GM03348 (cell line): ENCODE measurements at regions not wholly inside any gene's neighbourhood (a gene's known extent, or its start where the extent isn't known, plus 50 kb on each side); places are given as distances from the start of the nearest gene placed in this dataset.

ENCODE experiments used
- DNase-seq: peaks from one replicate; pipeline ENCODE4 v3.0.0; 2012; ENCODE audit warnings: low spot score

DNA sequence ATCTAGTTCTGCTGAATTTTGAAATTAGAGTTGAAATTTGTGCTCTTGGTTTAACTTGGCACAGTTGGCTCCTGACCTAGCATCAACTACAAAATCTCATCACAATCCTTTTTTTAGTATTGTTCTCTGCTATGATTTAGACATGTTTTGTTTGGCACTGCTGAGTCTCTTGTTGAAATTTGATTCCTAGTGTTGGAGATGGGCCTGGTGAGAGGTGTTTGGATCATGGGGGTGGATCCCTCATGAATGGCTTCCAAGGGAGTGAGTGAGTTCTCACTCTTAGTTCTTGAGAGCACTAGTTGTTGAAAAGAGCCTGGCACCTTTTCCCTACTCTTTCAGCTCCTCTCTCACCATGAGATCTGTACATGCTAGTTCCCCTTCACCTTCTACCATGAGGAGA, 605.6 kb upstream of the SLC39A10 start:
- no peak for DNase-seq

DNA sequence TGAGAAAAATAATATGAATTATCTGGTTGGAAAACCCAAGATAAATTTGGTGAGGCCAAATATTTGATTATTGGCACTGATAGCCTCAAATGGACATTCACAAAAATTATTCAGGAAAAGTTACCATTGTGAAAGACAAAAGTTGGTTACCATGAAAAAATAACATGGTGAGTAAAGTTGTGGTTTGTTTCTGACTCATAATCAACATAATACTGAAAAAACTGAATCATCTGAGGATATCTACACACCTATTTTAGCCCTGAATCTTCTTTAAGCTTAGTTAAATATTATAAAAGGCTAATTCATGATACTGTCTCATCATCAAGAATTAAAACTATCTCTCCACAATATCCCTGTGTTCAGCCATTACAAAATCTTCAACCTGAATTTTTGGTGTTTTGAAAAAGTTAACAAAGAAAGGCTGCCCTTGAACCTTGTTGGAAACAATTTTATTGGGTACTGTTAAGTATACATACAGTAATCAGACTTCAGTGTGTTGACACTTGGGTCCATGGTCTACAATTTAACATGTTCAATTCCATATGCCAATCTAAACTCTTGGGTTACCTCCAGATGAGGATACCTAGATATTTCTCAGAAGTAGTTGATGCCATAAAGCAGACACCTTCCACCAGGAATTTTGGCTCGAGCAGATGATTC, 607.5 kb upstream of the SLC39A10 start:
- DNase-seq = no peak

DNA sequence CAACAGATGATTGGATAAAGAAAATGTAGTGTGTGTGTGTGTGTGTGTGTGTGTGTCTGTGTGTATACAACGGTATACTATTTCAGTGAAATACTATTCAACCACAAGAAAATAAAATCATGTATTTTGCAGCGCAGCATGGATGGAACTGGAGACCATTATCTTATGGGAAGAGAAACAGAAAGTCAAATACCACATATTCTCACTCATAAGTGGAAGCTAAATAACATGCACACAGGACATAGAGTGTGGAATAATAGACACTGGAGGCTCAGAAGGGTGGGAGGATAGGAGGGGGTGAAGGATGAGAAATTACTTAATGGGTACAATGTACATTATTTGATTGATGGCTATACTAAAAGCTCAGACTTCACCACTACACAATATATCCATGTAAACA, 609.1 kb upstream of the SLC39A10 start:
- DNase-seq = no peak

DNA sequence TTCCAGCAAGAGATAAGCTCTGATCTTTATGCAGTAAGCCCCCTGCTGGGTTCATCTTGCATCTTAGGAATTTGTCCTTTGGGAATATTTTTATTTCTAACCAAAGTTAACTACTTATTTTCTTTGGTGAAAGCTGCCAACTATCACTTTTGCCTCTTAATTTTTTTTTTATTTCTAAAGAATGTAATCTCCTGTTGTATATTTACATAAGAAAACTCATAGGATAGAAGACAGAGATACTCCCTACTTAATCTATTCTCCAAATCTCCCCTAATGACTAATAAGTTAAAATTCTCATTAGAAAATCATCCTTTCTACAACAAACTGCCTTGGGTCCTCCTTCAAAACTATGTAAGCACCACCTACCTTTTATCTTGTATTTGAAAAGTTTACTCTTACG, 612.2 kb upstream of the SLC39A10 start:
- no peak for DNase-seq

DNA sequence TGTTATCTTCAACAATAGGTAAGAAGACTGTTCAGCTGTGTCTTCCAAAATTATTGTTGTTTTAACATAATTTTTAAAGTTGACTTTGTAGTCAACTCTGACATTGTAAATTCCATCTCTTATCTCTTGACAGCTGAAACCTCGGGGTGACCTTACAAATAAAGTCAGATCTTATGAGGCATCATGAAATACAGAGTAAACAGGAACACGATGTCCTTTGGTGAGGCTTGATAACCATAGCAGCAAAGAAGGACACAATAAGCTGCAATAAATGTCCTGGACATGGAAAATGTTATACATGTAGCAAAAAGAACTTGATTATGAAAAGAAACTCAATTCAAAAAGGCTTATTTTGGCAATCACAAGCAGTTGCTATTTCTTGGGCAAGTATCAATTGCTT, 618.9 kb upstream of the SLC39A10 start:
- no peak for DNase-seq

DNA sequence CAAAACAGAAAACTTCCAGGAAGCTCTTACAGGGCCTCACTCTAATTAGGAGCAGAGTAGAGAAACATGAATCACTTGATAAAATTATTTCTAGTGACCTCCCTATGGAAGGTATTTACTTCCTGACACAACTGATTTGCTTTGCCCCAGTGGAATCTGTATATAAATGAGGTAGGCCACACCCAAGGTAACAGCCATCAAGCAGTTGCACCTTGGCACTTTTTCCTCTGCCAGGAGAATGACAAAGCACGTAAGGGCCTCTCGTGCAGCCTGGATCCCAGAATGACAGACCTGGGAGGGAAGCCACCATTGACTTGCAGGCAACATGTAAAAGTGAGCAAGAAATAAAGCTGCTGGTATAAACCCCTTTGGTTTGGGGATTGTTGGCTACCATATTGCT, 620.0 kb upstream of the SLC39A10 start:
- DNase-seq = no peak

DNA sequence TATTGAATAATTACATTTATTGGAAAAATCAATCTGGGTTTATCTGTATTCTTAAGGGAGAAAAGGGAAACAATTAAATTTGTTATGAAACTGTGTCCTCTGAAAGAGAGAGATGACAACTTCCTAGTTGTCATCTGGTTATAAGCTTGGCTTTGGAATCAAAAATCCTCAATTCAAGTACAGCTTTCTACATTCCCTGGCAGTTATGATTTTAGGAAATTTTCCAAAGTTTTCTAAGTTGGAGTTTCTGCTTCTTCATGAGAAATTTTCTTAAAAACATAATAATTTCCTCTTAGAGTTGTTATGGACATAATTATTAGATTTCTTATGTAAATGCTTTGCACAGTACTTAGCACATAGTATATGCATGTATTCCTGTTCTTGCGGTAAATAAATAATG, 625.6 kb upstream of the SLC39A10 start:
- DNase-seq = no peak

DNA sequence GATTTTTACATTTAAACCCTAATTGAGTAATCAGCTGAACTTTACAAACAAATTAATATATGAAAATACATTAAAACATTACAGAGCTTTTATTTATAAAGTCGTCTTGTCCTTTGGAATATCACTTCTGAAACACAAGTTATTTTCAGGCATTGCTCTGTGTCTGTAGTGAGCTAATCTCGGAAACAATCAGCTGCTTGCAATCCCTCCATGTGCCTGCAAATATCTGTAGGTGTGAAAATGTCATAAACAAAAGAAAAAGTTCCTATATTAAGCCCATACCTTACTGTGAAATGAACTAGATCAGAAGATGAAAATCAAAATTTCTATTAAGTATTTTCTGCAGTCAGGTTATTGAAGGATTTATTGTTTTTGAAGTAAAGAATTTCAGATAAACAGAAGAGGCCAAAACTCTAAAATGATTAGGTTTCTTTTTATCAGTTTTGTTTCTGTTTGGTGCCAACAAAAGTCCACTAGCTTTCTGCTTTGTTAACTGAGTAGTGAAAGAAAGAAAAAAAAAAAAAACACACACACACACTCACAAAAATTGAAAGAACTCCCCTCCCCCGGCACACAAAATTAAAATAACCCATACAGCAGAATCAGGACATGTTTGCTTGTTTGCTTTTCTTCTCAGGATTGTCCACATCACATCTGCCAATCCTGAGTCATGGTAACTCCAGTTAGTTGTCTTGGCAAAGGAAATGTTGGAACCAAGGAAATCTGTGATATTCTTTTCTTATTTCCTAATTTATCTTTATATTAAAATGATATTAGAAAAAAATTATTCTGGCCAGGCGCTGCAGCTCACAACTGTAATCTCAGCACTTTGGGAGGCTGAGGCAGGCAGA, 627.0 kb upstream of the SLC39A10 start:
- no peak for DNase-seq

DNA sequence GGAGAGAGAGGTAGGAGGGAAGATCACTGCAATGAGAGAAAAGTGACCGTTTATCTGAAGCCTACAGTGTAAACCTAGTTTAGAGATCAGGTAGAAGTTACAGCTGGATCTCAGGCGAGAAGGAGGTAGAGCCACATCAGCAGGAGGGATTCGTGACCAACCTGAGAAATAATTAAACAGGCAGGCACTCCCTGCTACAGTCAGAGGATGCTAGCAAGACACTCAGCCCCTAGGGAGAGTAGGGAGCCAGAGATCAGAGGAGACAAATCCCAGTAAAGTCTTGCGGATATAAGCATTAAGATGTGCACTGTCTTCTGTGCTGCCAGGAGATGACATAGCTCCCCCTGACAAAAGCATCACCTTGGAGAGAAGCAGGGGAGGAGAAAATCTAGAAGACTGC, 629.1 kb upstream of the SLC39A10 start:
- no peak for DNase-seq

DNA sequence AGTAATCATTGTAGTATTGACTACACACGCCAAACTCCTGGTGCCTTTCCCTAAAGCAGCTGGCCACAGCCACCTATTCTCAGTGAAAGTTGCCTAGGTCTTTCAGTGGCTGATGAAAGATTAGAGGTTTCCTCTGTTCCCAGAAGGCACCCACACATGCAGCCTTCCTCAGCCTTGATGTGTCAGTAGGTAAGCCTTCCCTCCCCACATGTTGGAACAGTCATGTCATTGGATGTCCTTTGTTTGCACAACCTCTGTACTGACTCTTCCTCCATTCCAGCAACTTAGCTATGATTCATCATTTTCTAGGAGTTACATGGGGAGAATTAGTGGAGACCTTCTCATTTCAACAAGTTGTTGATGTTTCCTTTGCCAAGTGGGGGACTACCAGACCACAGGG, 630.8 kb upstream of the SLC39A10 start:
- no peak for DNase-seq

DNA sequence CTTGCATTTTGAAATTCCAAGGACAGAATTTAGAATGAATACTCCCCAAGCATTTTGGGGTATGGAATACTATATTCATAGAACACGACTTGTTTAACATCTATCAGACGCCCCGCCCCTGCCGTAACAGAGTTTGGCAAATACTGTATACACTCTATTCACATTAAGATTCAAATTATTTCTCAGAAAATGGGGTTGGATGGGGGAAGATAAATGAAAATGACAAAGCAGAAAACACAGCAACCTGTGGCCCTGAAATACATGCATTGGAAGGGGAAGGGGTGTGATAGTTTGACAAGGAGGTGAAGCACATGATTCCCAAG, 634.6 kb upstream of the SLC39A10 start:
- no peak for DNase-seq

DNA sequence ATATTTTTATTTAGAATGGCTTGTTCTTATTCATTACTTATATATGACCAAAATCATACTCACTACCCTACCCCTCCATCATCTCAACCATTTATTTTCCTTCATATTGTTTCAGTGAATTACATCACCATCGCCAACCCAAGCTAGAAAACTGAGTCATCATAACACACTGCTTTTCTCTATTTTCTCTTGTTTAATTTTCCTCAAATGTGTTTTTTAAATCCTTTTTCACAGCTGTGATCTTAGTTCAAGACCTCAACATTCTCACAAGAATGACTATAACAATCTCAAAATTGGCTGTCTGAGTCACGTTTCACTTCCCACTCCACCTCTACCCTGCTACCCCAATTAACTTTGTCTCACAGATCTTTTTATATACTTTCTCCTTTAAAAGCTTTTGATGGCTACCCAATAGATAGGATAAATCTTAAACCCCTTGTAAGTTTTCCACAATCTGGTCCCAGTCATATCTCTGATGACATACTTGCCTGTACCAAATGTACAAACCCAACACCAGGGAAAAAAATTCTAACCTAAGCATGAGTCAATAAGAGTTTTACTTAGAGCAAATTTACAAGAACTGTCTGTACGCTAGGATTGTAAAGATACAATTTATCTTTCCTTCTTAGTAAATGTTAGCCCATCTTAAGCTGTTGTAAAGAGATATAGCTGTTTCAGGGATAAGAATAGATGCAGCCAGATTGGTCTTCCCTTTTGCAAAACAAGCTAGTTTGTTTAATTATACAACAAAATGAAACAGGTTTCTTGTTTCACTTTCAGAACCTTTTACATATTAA, 635.1 kb upstream of the SLC39A10 start:
- DNase-seq = no peak

DNA sequence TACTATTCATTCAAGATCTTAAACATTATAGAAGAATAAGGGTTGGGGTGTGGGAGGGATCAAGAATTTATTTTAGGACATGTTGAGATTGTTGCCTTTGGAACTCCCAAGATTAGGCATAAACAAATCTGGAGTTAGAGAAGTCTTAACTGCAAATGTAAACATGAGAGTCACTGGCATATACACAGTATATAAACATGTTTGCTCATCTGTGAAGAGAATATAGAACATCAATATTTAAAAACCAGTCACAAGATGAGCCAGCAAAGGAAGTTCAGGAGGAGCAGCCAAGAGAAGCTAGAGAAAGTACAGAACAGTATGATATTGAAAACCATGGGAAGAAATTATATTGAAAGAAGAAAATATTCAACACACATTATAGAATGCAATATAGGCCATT, 638.6 kb upstream of the SLC39A10 start:
- DNase-seq = no peak

DNA sequence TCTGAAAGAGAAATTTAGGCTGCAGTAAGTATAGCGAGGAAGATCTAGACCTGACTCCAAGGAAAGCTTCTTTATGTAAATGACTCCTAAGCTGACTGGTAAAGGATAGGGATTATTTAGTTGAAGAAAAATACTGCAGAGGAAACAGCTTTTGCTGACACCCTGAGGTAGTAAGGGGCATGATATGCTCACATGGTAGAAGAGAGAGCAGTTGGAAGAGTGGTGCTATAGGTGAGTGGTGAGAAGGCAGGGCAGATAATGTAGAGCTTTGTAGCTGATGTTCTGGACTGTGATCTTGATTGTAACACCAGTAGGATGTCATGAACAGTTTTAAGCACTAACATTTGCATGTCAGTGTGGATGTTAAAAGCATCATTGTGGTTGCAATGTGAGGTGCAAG, 639.1 kb upstream of the SLC39A10 start:
- DNase-seq = no peak

DNA sequence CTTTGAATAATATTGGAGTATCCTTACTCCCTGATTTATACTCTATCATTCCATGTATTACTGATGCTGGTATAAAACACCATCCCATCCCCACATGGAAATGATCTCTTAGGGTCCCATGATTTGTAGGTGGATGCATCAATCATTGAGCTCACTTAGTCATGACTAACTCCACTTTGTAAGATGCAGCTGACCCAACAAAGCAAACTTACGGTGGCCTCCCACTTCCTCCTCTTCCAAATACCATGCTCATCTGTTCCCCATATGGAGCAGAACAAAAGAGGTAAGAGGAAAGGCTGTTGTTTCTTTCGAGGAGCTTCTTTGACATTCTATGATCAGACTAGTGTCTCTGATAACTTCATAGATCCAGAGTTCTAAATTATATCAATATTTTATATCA, 640.2 kb upstream of the SLC39A10 start:
- no peak for DNase-seq

DNA sequence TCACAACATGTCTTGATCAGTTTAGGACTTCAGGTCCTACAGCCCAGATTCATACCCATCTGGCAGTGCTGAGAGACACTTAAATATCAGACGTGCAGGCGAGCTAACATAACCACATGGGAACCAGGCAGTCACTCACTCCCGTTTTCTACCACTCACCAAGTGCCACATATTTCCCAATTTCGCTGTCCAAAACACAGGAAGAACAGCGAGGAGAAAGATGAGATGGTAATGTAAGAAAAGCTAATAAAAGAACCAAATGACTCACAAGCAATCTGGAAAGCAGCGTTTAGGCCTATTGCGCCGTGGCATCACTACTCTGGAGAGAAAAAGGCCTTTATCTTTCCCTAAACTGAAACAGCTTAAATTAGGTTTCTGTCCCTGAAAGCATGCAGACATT, 647.8 kb upstream of the SLC39A10 start:
- peak; percentile 9 for DNase-seq

DNA sequence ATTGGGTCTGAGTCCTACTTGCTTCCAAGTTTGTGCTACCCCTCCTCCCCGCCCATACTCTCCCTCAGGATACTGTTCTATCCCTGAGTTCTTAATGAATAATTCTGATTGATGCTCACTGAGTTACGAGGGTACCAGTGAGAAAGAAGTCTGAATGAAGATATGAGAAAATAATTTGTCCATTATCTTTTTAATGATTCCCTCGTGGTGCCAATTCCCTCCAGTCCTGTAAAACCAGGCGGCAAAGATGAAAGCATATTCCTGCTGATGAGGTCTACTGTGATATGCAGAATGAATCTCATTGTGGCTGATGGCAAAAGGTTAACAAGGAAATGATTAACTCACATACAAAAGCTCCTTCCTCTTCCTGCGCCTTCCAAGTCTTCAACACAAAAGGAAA, 650.2 kb upstream of the SLC39A10 start:
- DNase-seq = no peak

DNA sequence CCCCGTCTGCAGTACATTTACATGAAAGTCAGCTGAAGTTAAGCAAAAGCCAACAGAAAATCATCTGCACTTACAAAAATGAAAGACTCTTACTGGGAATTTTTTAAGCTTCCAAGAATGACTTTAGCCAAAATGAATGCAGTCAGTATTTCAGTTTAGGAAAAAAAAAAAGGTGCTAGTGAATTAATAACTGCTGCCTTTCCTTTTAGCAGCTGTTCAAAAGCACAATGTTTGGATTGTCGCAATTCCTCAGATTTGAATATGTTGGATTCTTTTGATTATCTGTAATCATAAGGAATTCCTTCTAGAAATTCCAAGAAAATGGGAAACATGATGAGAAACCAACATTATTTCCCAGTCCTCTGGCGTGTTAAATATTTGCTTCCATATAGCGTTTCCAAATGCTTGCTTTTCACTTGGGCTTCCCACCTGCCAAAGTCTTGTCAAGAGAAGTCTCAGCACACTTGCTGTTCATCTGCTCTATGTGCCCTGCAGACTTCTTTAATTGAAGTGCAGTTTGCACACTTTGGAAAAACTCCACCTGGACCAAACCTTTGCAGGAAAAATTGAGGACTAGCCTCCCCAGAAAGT, 653.0 kb upstream of the SLC39A10 start:
- no peak for DNase-seq

DNA sequence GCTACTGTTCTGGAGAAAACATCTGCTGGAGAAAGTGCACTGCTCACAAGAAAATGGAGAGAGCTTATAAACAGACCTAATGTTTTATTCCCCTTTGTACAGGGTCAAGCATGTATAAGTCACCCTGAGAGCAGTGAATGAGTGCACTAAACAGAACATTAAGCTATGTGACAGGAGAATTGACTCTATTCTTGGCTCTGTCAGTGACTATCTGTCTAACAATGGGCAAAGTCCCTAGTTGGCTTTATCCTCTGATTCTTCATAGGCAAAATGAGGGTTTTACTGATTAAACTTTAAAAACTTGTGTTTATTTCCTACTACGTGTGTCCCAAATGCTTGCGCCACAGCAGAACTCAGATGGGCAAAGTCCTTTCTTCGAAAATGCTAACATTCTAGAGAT, 655.1 kb upstream of the SLC39A10 start:
- no peak for DNase-seq

DNA sequence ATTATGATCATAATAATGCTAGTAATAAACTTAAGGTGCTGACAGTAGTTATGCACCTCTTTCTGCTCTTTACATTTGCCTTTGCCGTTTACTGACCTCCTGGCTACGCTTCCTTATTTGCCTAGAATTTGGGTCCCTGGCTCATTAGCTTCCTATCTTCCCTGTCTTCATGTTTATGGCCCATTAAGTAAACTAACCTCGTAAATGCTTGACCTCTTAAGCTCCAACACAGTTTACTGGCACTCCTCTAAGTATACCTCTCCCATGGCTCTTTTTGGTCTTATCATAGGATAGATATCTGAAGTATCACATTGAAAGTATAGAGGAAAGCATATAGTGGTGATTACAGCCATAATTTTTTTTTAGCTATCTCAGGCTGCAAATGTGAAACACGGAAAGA, 657.3 kb upstream of the SLC39A10 start:
- DNase-seq = no peak

DNA sequence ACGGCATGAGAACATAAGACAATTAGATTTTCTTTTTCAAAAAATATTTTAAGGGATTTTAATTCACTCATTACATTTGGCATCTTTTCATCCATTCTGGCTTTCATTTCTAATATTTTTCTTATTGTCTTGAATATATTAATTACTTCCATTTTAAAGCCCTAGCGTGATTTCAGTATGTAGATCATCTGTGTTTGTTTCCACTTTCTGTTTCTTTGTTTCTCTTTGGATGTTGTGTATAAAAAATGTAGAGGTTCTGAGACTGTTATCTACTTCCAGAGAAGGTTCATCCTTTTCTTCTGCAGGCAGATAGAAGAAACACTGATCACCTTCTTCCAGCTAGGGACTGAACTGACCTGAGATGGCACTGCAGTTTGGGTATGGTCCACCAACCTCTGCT, 664.4 kb upstream of the SLC39A10 start:
- no peak for DNase-seq

DNA sequence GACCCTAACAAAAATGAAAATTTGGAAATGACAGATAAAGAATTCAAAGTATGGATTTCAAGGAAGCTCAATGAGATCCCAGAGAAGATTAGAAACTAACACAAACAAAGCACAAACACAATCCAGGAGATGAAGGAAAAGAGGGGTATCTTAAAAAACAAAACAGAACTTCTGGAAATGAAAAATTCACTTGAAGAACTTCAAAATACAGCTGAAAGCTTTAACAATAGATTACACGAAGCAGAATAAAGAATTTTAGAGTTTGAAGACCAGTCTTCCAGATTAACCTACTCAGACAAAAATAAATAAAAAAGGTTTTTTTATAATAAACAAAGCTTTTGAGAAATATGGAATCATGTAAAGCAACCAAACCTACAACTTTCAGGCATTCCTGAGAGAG, 671.8 kb upstream of the SLC39A10 start:
- DNase-seq = no peak

DNA sequence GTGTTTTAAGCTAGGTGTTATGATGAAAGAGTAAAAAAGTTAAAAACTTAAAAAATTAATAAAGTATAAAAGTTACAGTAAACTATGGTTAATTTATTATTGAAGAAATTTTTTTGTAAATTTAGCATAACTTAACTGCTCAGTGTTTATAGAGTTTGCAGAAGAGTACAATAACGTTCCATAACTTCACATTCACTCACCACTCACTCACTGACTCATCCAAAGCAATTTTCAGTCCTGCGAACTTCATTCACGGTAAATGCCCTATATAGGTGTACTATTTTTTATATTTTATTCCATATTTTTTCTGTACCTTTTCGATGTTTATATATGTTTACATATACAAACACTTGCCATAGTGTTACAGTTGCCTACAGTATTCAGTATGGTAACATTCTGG, 694.8 kb upstream of the SLC39A10 start:
- DNase-seq = no peak
